ENCODE measurements at regions not wholly inside any gene's neighbourhood (a gene's known extent, or its start where the extent isn't known, plus 50 kb on each side); places are given as distances from the start of the nearest gene placed in this dataset.
A peak's percentile ranks its signal among the peaks of the same experiment; 100 is the strongest.
"Not testable (repeated sequence)": the region's sequence is repeated elsewhere in the genome, so short reads cannot be mapped to it uniquely, and the experiment has no call there.

DNA sequence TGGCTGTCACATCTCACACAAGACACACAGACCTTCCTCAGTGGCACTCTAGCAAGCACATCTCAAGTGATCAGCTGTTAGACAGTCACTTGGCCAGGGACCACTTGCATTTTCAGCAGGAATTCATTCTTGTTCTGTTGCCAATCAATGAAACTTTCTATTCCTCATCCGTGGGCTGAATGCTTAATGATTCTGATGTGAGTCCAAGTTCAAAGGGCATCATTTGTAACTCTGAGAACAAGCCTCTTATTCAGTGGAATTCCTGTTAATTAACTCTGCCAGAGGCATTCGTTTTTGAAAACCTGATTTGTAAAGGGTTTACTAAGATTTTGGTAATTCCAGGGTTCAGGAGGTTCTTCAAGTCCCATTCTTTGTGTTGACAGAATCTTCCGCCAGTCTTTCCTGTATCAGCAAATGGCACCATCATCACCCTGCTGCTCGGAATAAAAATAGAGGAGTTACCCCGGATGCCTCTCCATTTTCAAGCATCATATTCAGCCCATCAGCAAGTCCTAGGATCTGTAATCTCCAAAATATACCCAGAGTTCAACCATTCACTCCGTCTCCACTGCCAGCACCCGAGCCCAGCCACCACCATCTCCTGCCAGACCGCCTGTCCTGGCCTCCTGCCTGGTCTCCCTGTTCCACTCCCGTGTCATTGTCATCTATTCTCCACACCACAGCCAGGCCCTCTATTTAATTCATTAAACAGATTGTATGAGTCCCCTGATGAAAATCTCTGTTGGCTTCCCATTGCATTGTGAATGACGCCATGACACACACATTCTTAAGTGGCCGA lies 473.4 kb downstream of the AACS start:
- DNase-seq (ENCODE audit: low read depth, low spot score) = no peak
- in situ Hi-C loops (cut with HindIII; ENCODE audit: low pct_unique_long_range_greater_than_20kb, low sequenced_read_pairs) = no loop called here

DNA sequence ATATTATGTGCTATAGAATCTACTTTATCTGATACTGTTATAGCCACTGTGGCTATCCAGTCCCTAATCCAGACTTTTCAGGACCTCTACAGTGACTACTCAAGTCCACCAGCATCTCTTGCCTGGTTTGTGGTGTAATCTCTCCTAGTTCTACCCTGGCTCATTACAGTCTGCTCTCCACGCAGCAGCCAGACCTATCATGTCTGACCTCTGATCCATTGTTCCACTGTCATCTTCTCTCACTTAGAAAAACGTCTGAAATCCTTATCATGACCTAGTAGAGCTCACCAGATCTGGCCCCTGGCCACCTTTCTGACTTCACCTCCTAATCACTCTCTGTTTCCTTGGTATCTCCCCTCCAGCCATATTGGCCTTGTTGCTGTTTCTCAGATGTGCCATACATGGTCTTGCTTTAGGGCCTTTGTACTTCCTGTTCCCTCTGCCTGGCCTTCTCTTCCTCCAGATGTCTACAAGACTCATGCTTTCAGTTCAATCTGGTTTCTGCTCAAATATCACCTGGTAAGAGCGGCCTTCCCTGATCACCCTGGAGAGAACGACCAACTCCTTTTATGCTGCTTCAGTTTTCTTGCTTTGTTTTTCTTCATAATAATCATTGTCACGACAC lies 475.5 kb downstream of the AACS start:
- no peak for DNase-seq (ENCODE audit: low read depth, low spot score)
- in situ Hi-C loops (cut with HindIII; ENCODE audit: low pct_unique_long_range_greater_than_20kb, low sequenced_read_pairs) = no loop called here

DNA sequence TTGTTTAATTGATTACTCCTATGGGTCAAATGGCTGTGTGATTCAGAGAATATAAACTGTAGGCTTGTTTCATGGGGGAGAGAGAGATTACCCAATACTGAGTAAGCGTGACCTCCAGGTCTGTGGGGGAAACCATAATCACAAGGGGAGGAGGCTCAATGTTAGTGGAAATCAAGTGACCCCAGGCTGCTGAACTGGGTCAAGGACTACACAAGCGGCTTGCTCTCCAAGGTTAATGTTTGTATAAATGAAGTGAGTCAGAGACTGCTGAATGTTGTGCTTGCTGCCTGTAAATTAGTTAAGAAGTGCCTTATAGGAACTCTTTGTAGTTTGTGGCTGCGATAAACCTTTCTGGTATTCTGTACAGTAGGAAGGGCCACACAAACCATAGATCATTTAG lies 479.7 kb downstream of the AACS start:
- DNase-seq (ENCODE audit: low read depth, low spot score) = no peak
- in situ Hi-C loops (cut with HindIII; ENCODE audit: low pct_unique_long_range_greater_than_20kb, low sequenced_read_pairs) = no loop called here

DNA sequence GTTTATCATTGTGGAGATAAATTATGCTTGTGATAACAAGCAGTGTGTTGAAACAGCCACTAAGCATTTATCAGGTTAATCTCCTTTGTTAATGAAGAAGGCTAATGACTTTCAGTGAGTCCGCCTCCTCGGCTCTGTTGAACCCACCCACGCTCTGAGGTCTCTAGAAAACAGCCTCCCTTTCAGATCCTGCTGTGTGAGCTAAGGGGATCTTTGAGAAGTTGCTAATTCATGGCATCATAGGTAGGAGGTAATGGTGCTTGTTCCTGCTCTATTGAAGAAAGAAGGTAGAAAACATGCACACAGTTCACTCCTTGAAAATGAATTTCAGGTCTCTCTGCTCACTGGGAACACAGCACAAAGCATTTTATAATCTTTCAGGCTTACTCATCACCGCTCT lies 483.9 kb downstream of the AACS start:
- in situ Hi-C loops (cut with HindIII; ENCODE audit: low pct_unique_long_range_greater_than_20kb, low sequenced_read_pairs) = no loop called here

DNA sequence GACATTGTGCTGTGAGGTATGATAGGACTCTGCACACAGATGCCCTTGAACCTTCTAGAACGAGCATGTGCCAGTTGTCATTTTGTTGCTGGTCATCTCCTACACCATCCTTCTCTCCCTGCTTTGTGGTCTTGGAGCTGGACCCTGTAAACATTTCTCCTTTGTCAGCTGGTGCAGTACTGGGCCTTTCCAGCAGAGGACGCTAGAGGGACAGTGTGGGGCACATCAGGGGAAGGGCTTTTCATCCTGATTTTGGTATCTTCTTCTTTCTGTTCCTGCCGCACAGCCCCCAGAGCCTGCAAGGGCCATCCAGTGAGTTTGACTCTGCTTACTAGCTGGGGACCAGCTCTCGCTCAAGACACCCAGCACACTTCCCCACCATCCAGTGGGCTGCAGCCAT lies 484.6 kb downstream of the AACS start:
- in situ Hi-C loops (cut with HindIII; ENCODE audit: low pct_unique_long_range_greater_than_20kb, low sequenced_read_pairs) = no loop called here
- peak; percentile 42 for DNase-seq (ENCODE audit: low read depth, low spot score)

More for the DNA sequence above, 483.9 kb downstream of the AACS start:
- no peak for DNase-seq (ENCODE audit: low read depth, low spot score)

DNA sequence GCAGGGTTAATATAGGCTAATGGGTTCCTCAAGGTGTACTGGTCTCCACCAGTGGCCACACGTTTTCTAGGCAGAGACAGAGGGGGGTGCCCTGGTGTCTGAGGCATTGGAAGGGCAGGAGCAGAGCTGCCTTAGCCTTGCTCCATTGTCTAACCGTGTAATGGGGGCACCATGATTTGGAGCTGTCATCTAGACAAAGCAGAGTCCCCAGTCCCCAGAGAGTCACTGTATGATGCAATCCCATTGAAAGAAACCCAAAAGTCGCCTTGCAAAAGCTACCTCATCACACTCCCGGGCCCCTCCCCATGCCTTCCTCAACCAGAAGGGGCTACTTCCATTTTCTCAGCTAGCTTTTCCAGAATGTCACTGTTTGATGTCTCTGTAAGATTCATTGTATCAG lies 487.1 kb downstream of the AACS start:
- no peak for DNase-seq (ENCODE audit: low read depth, low spot score)
- in situ Hi-C loops (cut with HindIII; ENCODE audit: low pct_unique_long_range_greater_than_20kb, low sequenced_read_pairs) = no loop called here

DNA sequence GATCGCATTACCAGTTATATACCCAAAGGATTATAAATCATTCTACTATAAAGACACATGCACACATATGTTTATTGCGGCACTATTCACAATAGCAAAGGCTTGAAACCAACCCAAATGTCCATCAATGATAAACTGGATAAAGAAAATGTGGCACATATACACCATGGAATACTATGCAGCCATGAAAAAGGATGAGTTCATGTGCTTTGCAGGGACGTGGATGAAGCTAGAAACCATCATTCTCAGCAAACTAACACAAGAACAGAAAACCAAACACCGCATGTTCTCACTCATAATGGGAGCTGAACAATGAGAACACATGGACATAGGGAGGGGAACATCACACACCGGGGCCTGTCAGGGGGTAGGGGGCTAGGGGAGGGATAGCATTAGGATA lies 495.8 kb downstream of the AACS start:
- DNase-seq (ENCODE audit: low read depth, low spot score); in situ Hi-C loops (cut with HindIII; ENCODE audit: low pct_unique_long_range_greater_than_20kb, low sequenced_read_pairs): not testable (repeated sequence)

DNA sequence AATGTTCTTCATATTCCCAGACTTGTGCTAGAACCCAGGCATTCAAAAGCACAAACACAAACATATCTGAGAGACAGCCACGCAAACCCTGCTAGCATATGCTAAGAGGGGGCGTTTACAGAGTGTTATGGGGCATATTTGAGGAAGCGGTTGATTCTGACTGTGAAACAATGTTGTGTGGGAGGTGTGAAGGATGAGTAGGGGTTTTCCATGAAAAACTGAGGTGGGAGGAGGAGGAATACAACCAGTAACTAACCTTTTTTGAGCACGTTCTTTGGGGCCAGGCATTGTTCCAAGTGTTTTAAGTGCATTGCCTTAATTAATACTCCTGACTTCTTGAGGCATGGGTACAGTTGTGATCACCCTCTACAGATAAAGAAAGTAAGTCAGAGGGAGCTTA lies 499.5 kb downstream of the AACS start:
- DNase-seq (ENCODE audit: low read depth, low spot score) = no peak
- in situ Hi-C loops (cut with HindIII; ENCODE audit: low pct_unique_long_range_greater_than_20kb, low sequenced_read_pairs) = no loop called here

DNA sequence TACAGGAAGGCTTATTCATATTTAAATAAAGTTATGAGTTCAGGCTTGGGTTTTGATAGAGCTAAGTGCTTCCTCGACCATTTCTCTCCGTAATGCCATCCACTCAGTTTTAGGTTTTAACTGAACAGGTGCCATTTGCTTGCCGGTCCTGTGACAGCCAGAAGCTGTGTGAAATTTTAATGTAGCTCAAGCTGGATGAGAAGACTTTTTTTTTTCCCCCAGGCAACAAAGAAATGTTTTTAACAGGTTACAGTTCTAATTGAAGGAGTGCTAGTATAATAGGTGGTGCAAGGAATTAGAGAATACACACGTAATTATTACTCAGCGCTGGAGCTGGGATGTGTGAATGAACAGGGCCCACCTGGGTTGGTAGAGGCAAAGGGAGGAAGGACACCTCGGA lies 502.3 kb downstream of the AACS start:
- in situ Hi-C loops (cut with HindIII; ENCODE audit: low pct_unique_long_range_greater_than_20kb, low sequenced_read_pairs) = no loop called here
- no peak for DNase-seq (ENCODE audit: low read depth, low spot score)

DNA sequence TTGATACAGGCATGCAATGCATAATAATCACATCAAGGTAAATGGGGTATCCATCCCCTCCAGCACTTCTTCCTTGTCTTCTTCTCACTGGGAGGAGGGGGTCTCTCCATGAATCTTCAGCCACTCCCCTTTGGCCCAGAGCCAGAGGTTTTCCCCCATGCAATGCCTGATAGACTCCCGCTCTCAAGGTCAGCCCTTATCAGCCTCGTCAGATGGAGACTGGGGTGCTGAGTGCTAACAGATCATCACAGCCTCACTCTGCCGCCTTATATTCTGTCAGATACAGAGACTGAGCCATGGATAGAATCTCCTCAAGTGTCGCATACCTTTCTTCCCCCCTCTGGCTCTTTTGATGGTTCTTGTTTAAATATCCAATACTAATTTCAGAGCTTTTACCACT lies 503.1 kb downstream of the AACS start:
- DNase-seq (ENCODE audit: low read depth, low spot score) = no peak
- in situ Hi-C loops (cut with HindIII; ENCODE audit: low pct_unique_long_range_greater_than_20kb, low sequenced_read_pairs) = no loop called here

DNA sequence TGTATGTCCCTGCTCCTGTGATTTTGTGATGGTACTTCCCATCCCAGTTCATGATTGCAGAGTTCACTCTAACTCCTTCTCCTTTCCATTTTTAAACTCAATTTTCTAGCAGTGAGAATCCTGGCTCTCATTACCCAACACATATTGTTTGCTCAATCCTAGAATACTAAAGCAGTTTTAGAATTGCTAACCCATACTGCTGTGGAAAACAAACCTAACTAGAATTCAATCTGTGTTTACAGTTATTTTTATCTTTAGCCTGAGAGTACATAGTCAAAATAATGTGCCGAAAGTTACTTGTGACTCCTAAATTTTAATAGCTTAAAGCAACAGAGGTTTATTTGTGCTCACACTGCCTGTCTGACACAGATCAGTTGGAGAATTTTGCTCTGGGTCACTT lies 508.0 kb downstream of the AACS start:
- in situ Hi-C loops (cut with HindIII; ENCODE audit: low pct_unique_long_range_greater_than_20kb, low sequenced_read_pairs) = no loop called here
- no peak for DNase-seq (ENCODE audit: low read depth, low spot score)

DNA sequence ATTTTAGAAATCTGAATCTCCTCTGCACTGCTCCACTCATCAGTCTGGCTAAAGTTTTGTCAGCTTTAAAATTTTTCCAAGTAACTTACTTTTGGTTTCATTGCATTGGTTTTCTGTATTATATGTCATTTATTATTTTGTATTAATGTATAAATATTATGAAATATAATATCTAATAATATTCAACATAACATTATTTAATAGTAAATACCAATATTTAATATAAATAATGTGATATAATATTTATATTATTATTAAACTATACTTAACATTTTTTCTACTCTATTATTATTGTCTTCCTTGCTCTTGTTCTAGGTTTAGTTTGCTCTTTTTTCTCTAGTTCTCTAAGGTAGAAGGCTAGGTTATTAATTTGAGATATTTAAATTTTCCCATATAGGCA lies 512.1 kb downstream of the AACS start:
- DNase-seq (ENCODE audit: low read depth, low spot score) = no peak
- in situ Hi-C loops (cut with HindIII; ENCODE audit: low pct_unique_long_range_greater_than_20kb, low sequenced_read_pairs) = no loop called here

DNA sequence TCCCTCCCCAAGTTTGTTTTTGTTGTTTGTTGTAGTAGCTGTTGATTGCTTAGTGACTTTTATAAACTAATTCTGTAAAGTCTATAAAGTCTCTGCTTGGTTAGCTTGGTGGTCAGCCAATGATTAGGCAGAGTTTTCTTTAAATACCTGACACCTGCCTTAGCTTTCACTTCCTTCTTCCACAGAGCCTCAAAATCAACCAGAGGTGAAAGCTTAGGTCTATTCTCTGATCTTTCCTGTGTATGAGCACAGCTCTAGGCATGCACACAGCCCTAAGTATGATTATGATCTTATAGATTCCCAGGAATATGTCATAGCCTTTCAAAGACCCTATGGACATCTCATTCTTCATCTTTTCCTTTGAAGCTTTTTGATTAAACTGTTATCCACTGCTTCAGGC lies 514.7 kb downstream of the AACS start:
- no peak for DNase-seq (ENCODE audit: low read depth, low spot score)
- in situ Hi-C loops (cut with HindIII; ENCODE audit: low pct_unique_long_range_greater_than_20kb, low sequenced_read_pairs) = no loop called here

DNA sequence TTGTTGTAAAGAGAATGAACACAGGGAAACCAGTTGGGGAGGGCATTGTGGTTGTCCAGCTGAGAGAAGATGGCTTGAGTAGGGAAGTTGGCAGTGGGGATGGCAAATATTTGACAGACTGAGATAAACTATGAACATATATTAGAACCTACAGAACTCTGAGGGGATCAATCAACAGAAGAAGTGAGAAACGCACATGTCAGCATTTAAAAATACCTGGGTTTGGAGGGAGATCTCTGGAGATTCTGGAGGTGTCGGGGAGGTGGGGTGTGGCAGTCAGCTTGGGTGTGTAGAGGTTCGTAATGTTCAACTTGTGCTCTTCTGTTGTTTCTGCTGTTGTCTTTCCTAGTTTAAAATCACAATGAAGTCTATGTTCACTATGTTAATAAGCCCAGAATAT lies 517.8 kb downstream of the AACS start:
- DNase-seq (ENCODE audit: low read depth, low spot score) = no peak
- in situ Hi-C loops (cut with HindIII; ENCODE audit: low pct_unique_long_range_greater_than_20kb, low sequenced_read_pairs) = no loop called here

DNA sequence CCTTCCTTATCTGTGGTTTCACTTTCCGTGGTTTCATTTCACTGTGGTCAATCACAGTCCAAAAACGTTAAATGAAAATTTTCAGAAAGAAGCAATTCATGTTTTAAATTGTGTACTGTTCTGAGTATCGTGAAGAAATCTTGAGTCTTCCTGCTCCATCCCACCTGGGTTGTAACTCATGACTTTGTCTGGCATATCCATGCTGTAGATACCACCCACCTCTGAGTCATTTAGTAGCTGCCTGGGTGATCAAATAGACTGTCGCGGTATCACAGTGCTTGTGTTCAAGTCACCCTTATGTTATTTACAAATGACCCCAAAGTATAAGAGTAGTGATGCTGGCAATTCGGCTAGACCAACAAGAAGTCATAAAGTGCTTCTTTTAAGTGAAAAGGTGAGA lies 521.2 kb downstream of the AACS start:
- DNase-seq (ENCODE audit: low read depth, low spot score) = no peak
- in situ Hi-C loops (cut with HindIII; ENCODE audit: low pct_unique_long_range_greater_than_20kb, low sequenced_read_pairs) = no loop called here

DNA sequence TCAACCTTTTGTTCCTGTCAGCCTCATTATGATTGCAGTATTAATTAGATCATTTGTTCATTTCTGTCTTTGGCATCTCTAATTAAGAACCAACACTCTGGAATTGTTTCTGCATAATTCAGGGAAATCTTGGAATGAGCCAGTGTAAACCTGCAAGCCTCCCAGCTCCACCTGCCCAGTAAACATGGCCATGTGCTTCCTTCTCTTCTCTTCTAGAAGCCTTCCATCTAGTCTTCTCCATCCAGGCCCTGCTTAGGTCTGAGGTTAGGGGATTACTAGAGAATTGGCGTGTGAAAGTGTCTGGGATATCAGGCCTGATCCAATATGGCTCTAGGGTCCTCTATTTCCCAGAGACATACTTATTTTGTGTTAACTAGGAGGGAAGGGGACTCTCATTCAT lies 528.0 kb downstream of the AACS start:
- no peak for DNase-seq (ENCODE audit: low read depth, low spot score)
- in situ Hi-C loops (cut with HindIII; ENCODE audit: low pct_unique_long_range_greater_than_20kb, low sequenced_read_pairs) = no loop called here

DNA sequence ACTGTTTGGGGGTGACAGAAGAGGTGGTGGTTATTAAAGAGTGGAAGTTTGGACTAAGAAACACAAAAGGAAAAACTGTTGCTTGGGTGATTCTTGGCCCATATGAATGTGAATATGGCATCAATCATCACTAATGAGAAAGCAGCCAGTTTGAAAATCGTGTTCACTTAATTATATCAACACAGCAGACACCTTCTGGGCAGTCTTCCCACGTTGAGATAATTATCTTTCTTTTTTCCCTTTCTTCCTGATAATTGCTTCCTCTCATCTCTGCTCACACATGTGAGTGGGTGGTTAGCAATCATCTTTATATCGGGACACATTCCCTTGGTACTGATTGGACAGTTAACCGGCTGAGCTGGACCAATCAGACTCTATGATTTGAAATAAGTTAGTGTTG lies 539.7 kb downstream of the AACS start:
- in situ Hi-C loops (cut with HindIII; ENCODE audit: low pct_unique_long_range_greater_than_20kb, low sequenced_read_pairs) = no loop called here
- DNase-seq (ENCODE audit: low read depth, low spot score) = no peak

DNA sequence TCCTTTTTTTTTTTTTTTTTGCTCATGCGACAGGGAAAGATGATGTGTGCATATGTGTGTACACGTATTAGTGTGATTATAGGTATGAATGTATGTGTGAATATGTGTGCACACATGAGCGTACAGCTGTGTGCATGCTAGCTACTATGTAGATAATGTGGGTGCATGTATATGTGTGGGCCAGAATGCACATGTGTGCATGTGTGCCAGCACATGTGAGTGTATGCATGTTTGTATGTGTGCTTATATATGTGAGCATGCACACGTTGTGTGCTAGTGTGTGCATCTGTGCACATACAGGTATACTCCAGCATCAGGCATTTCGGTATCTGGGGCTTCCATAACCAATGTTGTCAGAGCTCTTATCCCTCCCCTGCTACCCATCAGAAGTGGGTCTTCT lies 541.1 kb downstream of the AACS start:
- no peak for DNase-seq (ENCODE audit: low read depth, low spot score)
- in situ Hi-C loops (cut with HindIII; ENCODE audit: low pct_unique_long_range_greater_than_20kb, low sequenced_read_pairs) = no loop called here

DNA sequence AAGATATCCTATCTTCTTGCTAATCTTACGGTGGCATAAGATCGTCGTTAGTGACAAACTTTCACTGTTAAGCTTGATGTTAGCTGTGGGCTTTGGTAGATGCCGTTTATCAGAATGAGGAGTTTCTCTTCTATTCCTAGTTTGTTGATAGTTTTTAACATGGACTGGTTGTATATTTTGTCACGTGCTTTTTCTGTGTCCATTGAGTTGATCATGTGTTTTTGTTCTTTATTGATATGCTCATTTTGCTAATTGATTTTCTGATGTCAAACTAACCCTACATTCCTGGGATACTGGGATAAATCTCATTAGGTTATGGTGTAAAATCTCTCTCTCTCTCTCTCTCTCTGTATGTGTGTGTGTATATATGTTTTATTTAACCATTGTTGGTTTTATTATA lies 545.1 kb downstream of the AACS start:
- DNase-seq (ENCODE audit: low read depth, low spot score) = no peak
- in situ Hi-C loops (cut with HindIII; ENCODE audit: low pct_unique_long_range_greater_than_20kb, low sequenced_read_pairs) = no loop called here

Data from SK-MEL-5 (cell line).